ENCODE measurements at regions not wholly inside any gene's neighbourhood (a gene's known extent, or its start where the extent isn't known, plus 50 kb on each side); places are given as distances from the start of the nearest gene placed in this dataset.
A peak's percentile ranks its signal among the peaks of the same experiment; 100 is the strongest.

- WGBS, 2 experiments (ENCODE audit: extremely low coverage in 1 of 2, insufficient coverage in 1 of 2, insufficient read length in 1 of 2, insufficient replicate concordance in 2 of 2, low coverage in 1 of 2, low lambda C conversion rate in 2 of 2, missing lambda C conversion rate in 1 of 2): 91% methylated on average over 3 of the region's 3 CpGs; no CpG with 5 or more reads in 1 of the 2 experiments
- Histone ChIP-seq H4K20me1 (replicated peaks in 1 of 2; ENCODE audit: control insufficient read depth in 1 of 2, insufficient read depth in 2 of 2, low read length in 2 of 2) (no peaks in the 10 kb centered on the region), H3K56ac (replicated peaks; ENCODE audit: insufficient read length, low read depth, low read length) (no peak overlapping the region), H3K36me3 (ENCODE audit: control insufficient read depth in 2 of 4, insufficient read depth in 4 of 4, low read length in 3 of 4) (no peaks in the 10 kb centered on the region), H3K23me2 (ENCODE audit: low read depth, low read length) (no peaks in the 10 kb centered on the region), H3K9me3 (ENCODE audit: insufficient read depth in 2 of 2, low read depth in 1 of 2, low read length in 1 of 2) (no peaks in the 10 kb centered on the region), H4K91ac (replicated peaks; ENCODE audit: insufficient read length, low read length) (no peak overlapping the region), H2BK5ac (ENCODE audit: low read depth, low read length) (no peak overlapping the region), H3K4me1 (replicated peaks in 1 of 4; ENCODE audit: control insufficient read depth in 3 of 4, insufficient read depth in 4 of 4, low read length in 3 of 4) (peaks cover 0 to 2% (median 0%) of the 10 kb centered on the region in 4 experiments; a peak in 1 of 7 replicates), H3K27ac (ENCODE audit: low read depth, low read length) (no peak overlapping the region), H2AFZ (ENCODE audit: low read length) (peak overlapping the region; percentile 64; the same call in 1 of the 2 replicates), H2BK12ac (ENCODE audit: low read depth, low read length) (0 out of 2 replicates have a peak overlapping the region, but pooled peaks have one; percentile 35), H3K27me3 (replicated peaks in 1 of 4; ENCODE audit: control insufficient read depth in 3 of 4, extremely low read depth in 1 of 4, insufficient read depth in 3 of 4, low read length in 3 of 4) (no peaks in the 10 kb centered on the region), H2BK15ac (ENCODE audit: low read length) (0 out of 2 replicates have a peak overlapping the region, but pooled peaks have one; percentile 95), H3K14ac (ENCODE audit: insufficient read length) (no peak overlapping the region), H2BK120ac (replicated peaks; ENCODE audit: low read depth, low read length) (no peak overlapping the region), H3K4me2 (ENCODE audit: insufficient read depth in 1 of 2, low read depth in 2 of 2, low read length in 2 of 2) (no peak overlapping the region), H3K79me1 (ENCODE audit: low read depth, low read length) (no peaks in the 10 kb centered on the region), H4K8ac (ENCODE audit: extremely low read depth, insufficient read depth, low read length) (no peak overlapping the region), H3K4me3 (ENCODE audit: extremely low read depth in 1 of 4, insufficient read depth in 2 of 4, low read depth in 3 of 4, low read length in 4 of 4) (no peak overlapping the region), H3K23ac (ENCODE audit: insufficient read length) (no peak overlapping the region), H2AK5ac (ENCODE audit: low read depth, low read length) (no peak overlapping the region), H3K18ac (ENCODE audit: extremely low read depth, low read length) (peak overlapping the region; percentile 48; the same call in 1 of the 2 replicates), H3K9ac (replicated peaks in 1 of 4; ENCODE audit: extremely low read depth in 1 of 4, low read depth in 3 of 4, low read length in 3 of 4) (no peak overlapping the region), H3K79me2 (ENCODE audit: control insufficient read depth in 1 of 2, insufficient read depth in 2 of 2, low read length in 2 of 2) (no peaks in the 10 kb centered on the region), H2BK20ac (ENCODE audit: low read length) (no peak overlapping the region), H4K5ac (ENCODE audit: insufficient read length, low read depth, low read length) (no peak overlapping the region), H3K4ac (replicated peaks; ENCODE audit: insufficient read length, low read depth, low read length) (no peak overlapping the region)
- FAIRE-seq: no peak
- DNase-seq (ENCODE audit: low read depth in 1 of 2, low spot score in 2 of 2): no peak
- ChIA-PET CTCF (ENCODE audit: partially characterized antibody) (no interaction called here), POLR2A (ENCODE audit: partially characterized antibody) (no interaction called here)
- TF ChIP-seq RAD21 (IDR thresholded peaks at IDR 0.05 in 1 of 2, conservative IDR thresholded peaks at IDR 0.05 in 1 of 2; ENCODE audit: low read depth in 2 of 2, low read length in 2 of 2) (no peak), BACH1 (IDR thresholded peaks at IDR 0.05; ENCODE audit: low read length) (no peak), NANOG (IDR thresholded peaks at IDR 0.05; ENCODE audit: insufficient read depth, low read depth, low read length, poor library complexity, severe bottlenecking) (no peak), ATF3 (IDR thresholded peaks at IDR 0.05; ENCODE audit: insufficient read depth, low read depth, low read length) (no peak), CTCF (IDR thresholded peaks at IDR 0.05; ENCODE audit: control extremely low read depth in 1 of 3, insufficient read depth in 1 of 3, low read depth in 1 of 3, low read length in 3 of 3) (no peak), EZH2 (IDR thresholded peaks at IDR 0.05; ENCODE audit: low read depth, low read length, severe bottlenecking) (no peak), SIX5 (IDR thresholded peaks at IDR 0.05; ENCODE audit: low read depth, low read length) (no peak), POLR2AphosphoS5 (IDR thresholded peaks at IDR 0.05; ENCODE audit: low read depth, low read length) (no peak), JUND (IDR thresholded peaks at IDR 0.05; ENCODE audit: low read length) (no peak), RXRA (IDR thresholded peaks at IDR 0.05; ENCODE audit: insufficient read depth, low read depth, low read length) (no peak)
Observed at GRCh38 chr2:33709951-33710350, 110.9 kb upstream of the FAM98A start.

Measured in H1 (cell line).